IMR-90 (cell line): ENCODE measurements at regions not wholly inside any gene's neighbourhood (a gene's known extent, or its start where the extent isn't known, plus 50 kb on each side); places are given as distances from the start of the nearest gene placed in this dataset.
A peak's percentile ranks its signal among the peaks of the same experiment; 100 is the strongest.

Source experiments
- ATAC-seq: fragments of 200-7000 bp; cut with Tn5 transposase; 2 replicates; pipeline ENCODE4 v1.9.1; 2020; ENCODE audit warnings: low read depth, mild to moderate bottlenecking, moderate library complexity
- BruUV-seq: library from RNA; stranded (reverse); fragments of 400-500 nt; replicated peaks from 2 replicates; lab custom pipeline; 2021; lab: Mats Ljungman, UMichigan
- CTCF ChIA-PET: fragments of 300-600 bp; formaldehyde crosslinking; extraction: SDS; loops from one replicate; lab custom pipeline; 2021; ENCODE audit warnings: antibody characterized with exemption; lab: Yijun Ruan, JAX
- POLR2A ChIA-PET: fragments of 300-600 bp; sonication (Branson Sonifier 250); formaldehyde crosslinking; loops from one replicate; lab custom pipeline; 2022; ENCODE audit warnings: antibody characterized with exemption; ENCODE audit not compliant: unreplicated experiment; lab: Charles Lee
- DNase-seq: peaks from one replicate; pipeline ENCODE4 v3.0.0; 2013
- H2AFZ ChIP-seq: replicated peaks from 2 replicates; pipeline ENCODE3; 2013; ENCODE audit warnings: low read length, mild to moderate bottlenecking; ENCODE audit not compliant: poor library complexity
- H2AK5ac ChIP-seq: 2 replicates; pipeline ENCODE4 v1.6.1; 2013; ENCODE audit warnings: low read depth, low read length, inconsistent platforms
- H2AK9ac ChIP-seq: replicated peaks from 2 replicates; pipeline ENCODE3; 2013; ENCODE audit warnings: mild to moderate bottlenecking, low read depth, low read length, moderate library complexity; ENCODE audit not compliant: poor library complexity
- H2BK120ac ChIP-seq: 2 replicates; pipeline ENCODE4 v1.6.1; 2013; ENCODE audit warnings: low read depth, low read length, inconsistent platforms
- H2BK15ac ChIP-seq: 3 replicates; pipeline ENCODE4 v1.6.1; 2013; ENCODE audit warnings: low read depth, low read length, inconsistent platforms
- H2BK20ac ChIP-seq: 2 replicates; pipeline ENCODE4 v1.6.1; 2013; ENCODE audit warnings: low read depth, mild to moderate bottlenecking, inconsistent platforms, low read length, moderate library complexity
- H2BK5ac ChIP-seq: 2 replicates; pipeline ENCODE4 v1.6.1; 2013; ENCODE audit warnings: mild to moderate bottlenecking, low read depth, low read length, inconsistent platforms; ENCODE audit not compliant: poor library complexity, severe bottlenecking
- H3K14ac ChIP-seq: replicated peaks from 2 replicates; pipeline ENCODE4 v1.6.1; 2013; ENCODE audit warnings: low read depth, low read length, inconsistent platforms
- H3K18ac ChIP-seq: 2 replicates; pipeline ENCODE4 v1.6.1; 2013; ENCODE audit warnings: low read depth, low read length, control low read depth
- H3K23ac ChIP-seq: 2 replicates; pipeline ENCODE4 v1.6.1; 2013; ENCODE audit warnings: low read depth, low read length, inconsistent platforms
- H3K27ac ChIP-seq: 2 replicates; pipeline ENCODE4 v1.5.1; 2013; ENCODE audit warnings: mild to moderate bottlenecking, control low read depth, low read length; ENCODE audit not compliant: insufficient read depth
- H3K27me3 ChIP-seq: 2 replicates; pipeline ENCODE4 v1.6.1; 2013; ENCODE audit warnings: low read length; ENCODE audit not compliant: control insufficient read depth, insufficient read depth
- H3K36me3 ChIP-seq: 2 replicates; pipeline ENCODE4 v1.6.1; 2013; ENCODE audit warnings: low read length, mixed read lengths; ENCODE audit not compliant: control insufficient read depth, insufficient read depth
- H3K4ac ChIP-seq: 2 replicates; pipeline ENCODE4 v1.6.1; 2013; ENCODE audit warnings: low read depth, low read length, inconsistent platforms
- H3K4me1 ChIP-seq: 2 replicates; pipeline ENCODE4 v1.6.1; 2013; ENCODE audit warnings: low read length, mixed read lengths; ENCODE audit not compliant: control insufficient read depth, insufficient read depth
- H3K4me2 ChIP-seq: 2 replicates; pipeline ENCODE4 v1.6.1; 2013; ENCODE audit warnings: low read depth, mild to moderate bottlenecking, control low read depth, low read length, moderate library complexity
- H3K4me3 ChIP-seq: 2 replicates; pipeline ENCODE4 v1.5.1; 2013; ENCODE audit warnings: low read depth, mild to moderate bottlenecking, control low read depth, low read length, moderate library complexity; ENCODE audit not compliant: insufficient read depth
- H3K56ac ChIP-seq: 2 replicates; pipeline ENCODE4 v1.6.1; 2013; ENCODE audit warnings: low read length, inconsistent platforms; ENCODE audit not compliant: insufficient read depth; ENCODE audit errors: extremely low read depth
- H3K79me1 ChIP-seq, 2 experiments: 2 replicates each; pipeline ENCODE4 v1.6.1; 2013; ENCODE audit warnings: low read length in 2 of 2, inconsistent platforms in 1 of 2, low read depth in 1 of 2
- H3K9ac ChIP-seq: 2 replicates; pipeline ENCODE4 v1.6.1; 2013; ENCODE audit warnings: low read depth, low read length, control low read depth
- H3K9me1 ChIP-seq: 2 replicates; pipeline ENCODE4 v1.6.1; 2013; ENCODE audit warnings: low read length, inconsistent platforms; ENCODE audit not compliant: insufficient read depth
- H3K9me3 ChIP-seq: 2 replicates; pipeline ENCODE4 v1.6.1; 2013; ENCODE audit warnings: low read length; ENCODE audit not compliant: control insufficient read depth, insufficient read depth
- H4K20me1 ChIP-seq: 2 replicates; pipeline ENCODE4 v1.6.1; 2013; ENCODE audit warnings: low read length, inconsistent platforms; ENCODE audit not compliant: insufficient read depth
- H4K5ac ChIP-seq: 2 replicates; pipeline ENCODE4 v1.6.1; 2013; ENCODE audit warnings: mild to moderate bottlenecking, low read depth, low read length, control low read depth
- H4K8ac ChIP-seq, 2 experiments: 2 replicates each; pipeline ENCODE4 v1.6.1; 2013; ENCODE audit warnings: low read depth in 2 of 2, low read length in 2 of 2, control low read depth in 1 of 2, inconsistent platforms in 1 of 2
- H4K91ac ChIP-seq: 2 replicates; pipeline ENCODE4 v1.6.1; 2013; ENCODE audit warnings: low read depth, low read length, inconsistent platforms; ENCODE audit not compliant: insufficient read depth
- BHLHE40 ChIP-seq: fragments of 150-350 bp; IDR thresholded peaks from 2 replicates; pipeline ENCODE4 v1.6.1; 2016; ENCODE audit warnings: mild to moderate bottlenecking, low read depth, low read length
- CEBPB ChIP-seq: IDR thresholded peaks from 2 replicates; pipeline ENCODE4 v1.6.1; 2012; ENCODE audit warnings: low read depth, low read length, improper control_type of control experiment
- CHD1 ChIP-seq: IDR thresholded peaks from 2 replicates; pipeline ENCODE4 v1.6.1; 2012; ENCODE audit warnings: low read depth, low read length, improper control_type of control experiment
- CTCF ChIP-seq: conservative IDR thresholded peaks from 2 replicates; pipeline ENCODE4 v1.5.1; 2012; ENCODE audit warnings: mild to moderate bottlenecking, low read depth, low read length, improper control_type of control experiment
- ELK1 ChIP-seq: fragments of 150-350 bp; IDR thresholded peaks from 2 replicates; pipeline ENCODE4 v1.6.1; 2016; ENCODE audit warnings: low read depth, mild to moderate bottlenecking, low read length, moderate library complexity, borderline replicate concordance
- FOS ChIP-seq: fragments of 150-350 bp; IDR thresholded peaks from 2 replicates; pipeline ENCODE4 v1.6.1; 2016; ENCODE audit warnings: low read depth, low read length
- MAFK ChIP-seq: IDR thresholded peaks from 2 replicates; pipeline ENCODE4 v1.6.1; 2012; ENCODE audit warnings: low read depth, low read length, improper control_type of control experiment
- MAZ ChIP-seq: IDR thresholded peaks from 2 replicates; pipeline ENCODE4 v1.6.1; 2012; ENCODE audit warnings: low read depth, mild to moderate bottlenecking, low read length, improper control_type of control experiment, moderate library complexity, borderline replicate concordance
- NFE2L2 ChIP-seq: fragments of 150-350 bp; IDR thresholded peaks from 2 replicates; pipeline ENCODE4 v1.6.1; 2016; ENCODE audit warnings: low read depth, mild to moderate bottlenecking, low read length
- POLR2A ChIP-seq: IDR thresholded peaks from 2 replicates; pipeline ENCODE4 v1.6.1; 2012; ENCODE audit warnings: mild to moderate bottlenecking, low read depth, low read length
- RAD21 ChIP-seq: IDR thresholded peaks from 2 replicates; pipeline ENCODE4 v1.6.1; 2012; ENCODE audit warnings: low read length, improper control_type of control experiment
- RFX5 ChIP-seq: IDR thresholded peaks from 2 replicates; pipeline ENCODE4 v1.8.0; 2012; ENCODE audit warnings: low read depth, mild to moderate bottlenecking, low read length, moderate library complexity
- USF2 ChIP-seq: fragments of 150-350 bp; IDR thresholded peaks from 2 replicates; pipeline ENCODE4 v1.6.1; 2017; ENCODE audit warnings: mild to moderate bottlenecking, antibody characterized with exemption, low read length, low read depth
- WGBS, 2 experiments: methylation state at CpG; one replicate each; pipeline versions ENCODE4 v1.1.5 to v1.1.7; 2013; ENCODE audit warnings: missing lambda C conversion rate in 2 of 2; ENCODE audit not compliant: insufficient read length in 1 of 2; ENCODE audit errors: extremely low coverage in 2 of 2; 5-methylcytosine and 5-hydroxymethylcytosine counted together
- dilution Hi-C: fragments of 300-500 bp; cut with HindIII; formaldehyde crosslinking; loops from one replicate; pipeline ENCODE4 v1.14.3; 2018; ENCODE audit warnings: low sequenced_read_pairs; ENCODE audit not compliant: unreplicated experiment
- in situ Hi-C: fragments of 300-500 bp; cut with MboI; formaldehyde crosslinking; loops from 3 replicates; pipeline ENCODE4 v1.14.3; 2019; ENCODE audit warnings: low sequenced_read_pairs, inconsistent platforms, mixed read lengths
- intact Hi-C: fragments of 100-400 bp; cut with micrococcal nuclease; formaldehyde crosslinking; loops from 2 replicates; pipeline ENCODE4 v1.10.0; 2022

GRCh38 chr6:144797881-144798589 lies 512.9 kb downstream of the UTRN start:
- H3K4ac ChIP-seq: peak overlapping the region; percentile 87
- H2BK15ac ChIP-seq: peak overlapping the region; percentile 98; the same call in 1 of the 3 replicates
- H3K79me1 ChIP-seq: no peaks in the 10 kb centered on the region; a peak in 1 of 4 replicates
- no peak for TF ChIP-seq RFX5
- TF ChIP-seq ELK1: no peak
- no peak for TF ChIP-seq POLR2A
- no peak for TF ChIP-seq USF2
- TF ChIP-seq BHLHE40: no peak
- TF ChIP-seq CHD1: no peak
- no peak for TF ChIP-seq CTCF
- TF ChIP-seq MAFK: no peak
- no peak for TF ChIP-seq CEBPB
- TF ChIP-seq NFE2L2: no peak
- TF ChIP-seq MAZ: no peak
- no peak for TF ChIP-seq RAD21
- TF ChIP-seq FOS: no peak
- peak overlapping the region; percentile 79 for H2AFZ ChIP-seq
- WGBS, 2 experiments: 100% methylated on average over 2 of the region's 7 CpGs; no CpG with 5 or more reads in 1 of the 2 experiments
- ChIA-PET CTCF (no interaction called here), POLR2A (no interaction called here)
- peaks cover 6% of the 10 kb centered on the region for H3K4me1 ChIP-seq
- no peak overlapping the region for H3K4me3 ChIP-seq
- H2AK5ac ChIP-seq: peak overlapping the region; percentile 99
- intact Hi-C loops: no loop called here
- peak overlapping the region; percentile 80 for H4K91ac ChIP-seq
- no peaks in the 10 kb centered on the region; the same call in 1 of the 2 replicates for H4K20me1 ChIP-seq
- peak overlapping the region; percentile 68 for H2BK120ac ChIP-seq
- peak overlapping the region; percentile 93 for H2BK20ac ChIP-seq
- dilution Hi-C loops: no loop called here
- BruUV-seq: no TSS peak
- peak overlapping the region; percentile 54; the same call in 1 of the 2 replicates for H3K4me2 ChIP-seq
- ATAC-seq (peak; percentile 82), DNase-seq (peak; percentile 67)
- peak overlapping the region; percentile 76; the same call in 1 of the 2 replicates for H3K18ac ChIP-seq
- peak overlapping the region; percentile 60 for H3K27ac ChIP-seq
- no peak overlapping the region for H3K9ac ChIP-seq
- H3K23ac ChIP-seq: peak overlapping the region; percentile 71; the same call in 1 of the 2 replicates
- peak overlapping the region; percentile 25; the same call in 1 of the 2 replicates for H4K5ac ChIP-seq
- H3K27me3 ChIP-seq: no peaks in the 10 kb centered on the region
- peak overlapping the region; percentile 96; the same call in 1 of the 2 replicates for H3K14ac ChIP-seq
- peaks cover 9% of the 10 kb centered on the region for H3K9me1 ChIP-seq
- peaks cover 5% of the 10 kb centered on the region for H3K36me3 ChIP-seq
- no peaks in the 10 kb centered on the region for H3K9me3 ChIP-seq
- H4K8ac ChIP-seq: peak overlapping the region in 1 of 2 experiments; percentile 48; a peak in 3 of 4 replicates
- H2AK9ac ChIP-seq: no peak overlapping the region
- no peak overlapping the region for H3K56ac ChIP-seq
- in situ Hi-C loops: no loop called here
- peak overlapping the region; percentile 93 for H2BK5ac ChIP-seq
